ENCODE measurements at regions not wholly inside any gene's neighbourhood (a gene's known extent, or its start where the extent isn't known, plus 50 kb on each side); places are given as distances from the start of the nearest gene placed in this dataset.

DNA sequence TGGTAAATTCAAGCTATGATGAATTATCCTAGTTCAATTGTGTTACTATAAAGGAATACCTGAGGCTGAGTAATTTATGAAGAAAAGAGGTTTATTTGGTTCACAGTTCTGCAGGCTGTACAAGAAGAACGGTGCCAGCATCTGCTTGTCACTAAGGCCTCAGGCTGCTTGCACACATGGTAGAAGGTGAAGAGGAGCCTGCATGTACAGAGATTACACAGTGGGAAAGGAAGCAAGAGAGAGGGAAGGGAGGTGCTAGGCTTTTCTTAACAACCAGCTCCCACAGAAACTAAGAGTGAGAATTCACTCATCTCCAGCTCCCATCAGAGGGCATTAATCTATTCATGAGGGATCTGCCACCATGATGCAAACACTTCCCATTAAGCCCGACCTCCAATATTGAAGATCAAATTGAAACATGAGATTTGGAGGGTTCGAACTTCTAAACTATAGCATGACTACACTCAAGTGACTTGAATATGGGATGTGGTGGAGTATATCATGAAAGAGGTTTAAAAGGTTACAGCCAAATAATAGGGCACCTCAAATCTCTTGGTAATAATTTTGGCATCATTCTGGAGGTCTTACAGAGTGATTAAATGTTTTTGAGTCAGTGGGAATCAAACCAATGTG lies 58.4 kb upstream of the ETAA1 start:
- TF ChIP-seq RAD21 (IDR thresholded peaks at IDR 0.05; ENCODE audit: low read length) (no peak), SMC3 (IDR thresholded peaks at IDR 0.05; ENCODE audit: low read depth, low read length) (no peak), FOS (IDR thresholded peaks at IDR 0.05; ENCODE audit: low read depth, low read length) (no peak), MAFK (IDR thresholded peaks at IDR 0.05; ENCODE audit: low read depth, low read length) (no peak), CHD1 (IDR thresholded peaks at IDR 0.05; ENCODE audit: low read depth, low read length) (no peak)
- Histone ChIP-seq H2AK5ac (ENCODE audit: low read depth, low read length) (no peak overlapping the region), H2AFZ (replicated peaks; ENCODE audit: low read length, poor library complexity) (no peak overlapping the region), H3K4ac (ENCODE audit: low read depth, low read length) (no peak overlapping the region), H3K9me1 (ENCODE audit: insufficient read depth, low read length) (no peaks in the 10 kb centered on the region), H3K9me3 (ENCODE audit: control insufficient read depth, insufficient read depth, low read length) (peaks cover 4% of the 10 kb centered on the region), H3K4me3 (ENCODE audit: insufficient read depth, low read depth, low read length) (no peak overlapping the region), H3K79me1 (ENCODE audit: low read depth in 1 of 2, low read length in 2 of 2) (no peaks in the 10 kb centered on the region), H3K56ac (ENCODE audit: extremely low read depth, insufficient read depth, low read length) (no peak overlapping the region), H2BK120ac (ENCODE audit: low read depth, low read length) (no peak overlapping the region), H2BK5ac (ENCODE audit: low read depth, low read length, poor library complexity, severe bottlenecking) (no peak overlapping the region), H3K14ac (replicated peaks; ENCODE audit: low read depth, low read length) (no peak overlapping the region; the same call in 1 of the 2 replicates), H4K91ac (ENCODE audit: insufficient read depth, low read depth, low read length) (no peak overlapping the region), H2BK15ac (ENCODE audit: low read depth, low read length) (no peak overlapping the region), H3K23ac (ENCODE audit: low read depth, low read length) (no peak overlapping the region), H4K8ac (ENCODE audit: low read depth in 2 of 2, low read length in 2 of 2) (no peak overlapping the region), H3K18ac (ENCODE audit: low read depth, low read length) (no peak overlapping the region), H2BK20ac (ENCODE audit: low read depth, low read length) (no peak overlapping the region), H3K36me3 (ENCODE audit: control insufficient read depth, insufficient read depth, low read length) (no peaks in the 10 kb centered on the region), H3K4me2 (ENCODE audit: low read depth, low read length) (no peak overlapping the region), H4K20me1 (ENCODE audit: insufficient read depth, low read length) (no peaks in the 10 kb centered on the region), H4K5ac (ENCODE audit: low read depth, low read length) (no peak overlapping the region), H2AK9ac (replicated peaks; ENCODE audit: low read depth, low read length, poor library complexity) (no peak overlapping the region), H3K4me1 (ENCODE audit: control insufficient read depth, insufficient read depth, low read length) (no peaks in the 10 kb centered on the region), H3K9ac (ENCODE audit: low read depth, low read length) (no peak overlapping the region), H3K27me3 (ENCODE audit: control insufficient read depth, insufficient read depth, low read length) (no peaks in the 10 kb centered on the region), H3K27ac (ENCODE audit: insufficient read depth, low read length) (no peak overlapping the region)
- ATAC-seq (ENCODE audit: low read depth) (no peak), DNase-seq (no peak)
- ChIA-PET POLR2A (ENCODE audit: unreplicated experiment) (no interaction called here), CTCF (no interaction called here)
- in situ Hi-C loops (cut with MboI; ENCODE audit: low sequenced_read_pairs) = no loop called here
- no CpG with 5 or more reads among the region's 3 CpGs for WGBS, 2 experiments (ENCODE audit: extremely low coverage in 2 of 2, insufficient read length in 1 of 2)
- dilution Hi-C loops (cut with HindIII; ENCODE audit: low sequenced_read_pairs, unreplicated experiment) = no loop called here
- BruUV-seq (replicated peaks) = no TSS peak
- intact Hi-C loops (cut with micrococcal nuclease) = no loop called here

All from IMR-90 (cell line).